ENCODE measurements at regions not wholly inside any gene's neighbourhood (a gene's known extent, or its start where the extent isn't known, plus 50 kb on each side); places are given as distances from the start of the nearest gene placed in this dataset.

- no peaks in the 10 kb centered on the region for H3K27me3 ChIP-seq (replicated peaks; ENCODE audit: insufficient read depth, low read depth, low read length, poor library complexity)
- no peaks in the 10 kb centered on the region for H3K9me3 ChIP-seq (ENCODE audit: low read depth, low read length, poor library complexity, severe bottlenecking)
- TF ChIP-seq CTCF (conservative IDR thresholded peaks at IDR 0.05; ENCODE audit: low read depth, low read length) (peak; percentile 79), EZH2 (IDR thresholded peaks at IDR 0.05; ENCODE audit: borderline replicate concordance, low read depth, low read length, poor library complexity, severe bottlenecking) (no peak)
- H3K4me1 ChIP-seq (ENCODE audit: insufficient read depth, low read length, poor library complexity, severe bottlenecking), result peaks cover 17% of the 10 kb centered on the region
- DNase-seq (ENCODE audit: low spot score), result peak; percentile 81
- H3K36me3 ChIP-seq (ENCODE audit: insufficient read depth, low read length, poor library complexity, severe bottlenecking), result no peaks in the 10 kb centered on the region
- ChIA-PET POLR2A (ENCODE audit: low non-redundant PET) (no interaction called here), CTCF (no interaction called here)
- intact Hi-C loops (cut with micrococcal nuclease; ENCODE audit: unreplicated experiment), result loop anchor here (2.0 to 10.0 kb wide), 7 partner anchors 139 to 1909 kb away; no protein-coding TSS in a partner anchor
- no TSS peak for BruUV-seq (replicated peaks)
- no peak overlapping the region for H3K27ac ChIP-seq (ENCODE audit: low read depth, low read length, poor library complexity, severe bottlenecking)
- peak overlapping the region; percentile 26 for H3K4me3 ChIP-seq (ENCODE audit: low read depth, low read length, poor library complexity, severe bottlenecking)
These were observed 63.5 kb downstream of the OTOL1 start for GRCh38 chr3:161560008-161560637.

GRCh38 chr3:161567577-161568361 is 71.2 kb downstream of the OTOL1 start:
- no peak overlapping the region for H3K27ac ChIP-seq (ENCODE audit: low read depth, low read length, poor library complexity, severe bottlenecking)
- peaks cover 9% of the 10 kb centered on the region for H3K4me1 ChIP-seq (ENCODE audit: insufficient read depth, low read length, poor library complexity, severe bottlenecking)
- H3K27me3 ChIP-seq (replicated peaks; ENCODE audit: insufficient read depth, low read depth, low read length, poor library complexity), result no peaks in the 10 kb centered on the region
- H3K4me3 ChIP-seq (ENCODE audit: low read depth, low read length, poor library complexity, severe bottlenecking), result no peak overlapping the region
- POLR2A ChIA-PET (ENCODE audit: low non-redundant PET), result no interaction called here
- TF ChIP-seq CTCF (conservative IDR thresholded peaks at IDR 0.05; ENCODE audit: low read depth, low read length), result no peak
- TF ChIP-seq EZH2 (IDR thresholded peaks at IDR 0.05; ENCODE audit: borderline replicate concordance, low read depth, low read length, poor library complexity, severe bottlenecking), result no peak
- CTCF ChIA-PET, result no interaction called here
- intact Hi-C loops (cut with micrococcal nuclease; ENCODE audit: unreplicated experiment), result loop anchor here (10.0 kb wide), 4 partner anchors 517 to 1617 kb away; no protein-coding TSS in a partner anchor
- DNase-seq (ENCODE audit: low spot score), result no peak
- H3K9me3 ChIP-seq (ENCODE audit: low read depth, low read length, poor library complexity, severe bottlenecking), result no peaks in the 10 kb centered on the region
- no peaks in the 10 kb centered on the region for H3K36me3 ChIP-seq (ENCODE audit: insufficient read depth, low read length, poor library complexity, severe bottlenecking)
- no TSS peak for BruUV-seq (replicated peaks)

GRCh38 chr3:161568671-161569070 is 72.1 kb downstream of the OTOL1 start:
- intact Hi-C loops (cut with micrococcal nuclease; ENCODE audit: unreplicated experiment), result loop anchor here (10.0 kb wide), 4 partner anchors 516 to 1616 kb away; no protein-coding TSS in a partner anchor

More at GRCh38 chr3:161568671-161569070, 72.1 kb downstream of the OTOL1 start:
- peak; percentile 5 for DNase-seq (ENCODE audit: low spot score)
- Histone ChIP-seq H3K36me3 (ENCODE audit: insufficient read depth, low read length, poor library complexity, severe bottlenecking) (no peaks in the 10 kb centered on the region), H3K4me3 (ENCODE audit: low read depth, low read length, poor library complexity, severe bottlenecking) (no peak overlapping the region), H3K27ac (ENCODE audit: low read depth, low read length, poor library complexity, severe bottlenecking) (no peak overlapping the region), H3K9me3 (ENCODE audit: low read depth, low read length, poor library complexity, severe bottlenecking) (no peaks in the 10 kb centered on the region), H3K27me3 (replicated peaks; ENCODE audit: insufficient read depth, low read depth, low read length, poor library complexity) (no peaks in the 10 kb centered on the region), H3K4me1 (ENCODE audit: insufficient read depth, low read length, poor library complexity, severe bottlenecking) (peaks cover 9% of the 10 kb centered on the region)
- ChIA-PET CTCF (no interaction called here), POLR2A (ENCODE audit: low non-redundant PET) (no interaction called here)
- no TSS peak for BruUV-seq (replicated peaks)
- TF ChIP-seq EZH2 (IDR thresholded peaks at IDR 0.05; ENCODE audit: borderline replicate concordance, low read depth, low read length, poor library complexity, severe bottlenecking) (no peak), CTCF (conservative IDR thresholded peaks at IDR 0.05; ENCODE audit: low read depth, low read length) (no peak)

Measured in A673 (cell line).